ENCODE measurements at regions not wholly inside any gene's neighbourhood (a gene's known extent, or its start where the extent isn't known, plus 50 kb on each side); places are given as distances from the start of the nearest gene placed in this dataset.

DNA sequence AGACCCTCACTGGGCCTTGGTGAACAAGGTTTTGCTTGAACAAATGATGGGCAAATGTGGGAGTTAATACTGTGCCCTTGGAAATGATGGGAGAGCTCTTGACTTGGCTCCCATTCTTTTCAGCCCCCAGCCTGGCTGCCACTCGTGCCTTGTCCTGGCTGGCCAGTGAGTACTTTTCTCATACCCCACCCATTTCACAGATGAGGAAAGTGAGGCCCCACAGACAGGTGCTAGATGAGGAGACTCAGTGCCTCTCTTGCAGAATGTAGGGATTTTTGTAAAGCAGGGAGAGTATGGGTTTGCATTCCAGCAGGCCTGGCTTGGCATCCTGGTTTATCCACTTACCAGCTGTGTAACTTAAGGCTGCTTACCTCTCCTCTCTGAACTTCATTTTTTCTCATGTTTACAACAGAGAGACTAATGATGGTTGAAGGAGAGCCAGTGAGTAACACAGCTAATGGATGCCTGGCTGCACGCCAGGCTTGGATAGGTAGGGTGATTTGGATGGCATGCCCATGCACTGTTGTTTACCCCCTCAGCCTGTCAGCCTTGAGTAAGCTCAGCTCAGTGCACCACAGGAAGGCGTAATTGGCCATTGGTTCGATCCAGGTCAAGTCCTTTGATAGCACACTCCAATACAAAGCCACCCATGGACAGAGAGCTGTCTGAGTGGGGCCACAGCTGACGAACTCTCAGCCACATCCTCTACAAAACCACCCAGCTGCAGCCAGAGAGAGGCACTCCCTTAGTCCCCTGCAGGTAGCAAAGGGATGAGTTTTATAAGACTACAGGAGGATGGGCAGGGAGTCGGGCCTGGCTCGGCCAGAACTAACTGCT lies 436.8 kb downstream of the RPS24 start:
- Histone ChIP-seq H3K4me3 (no peak overlapping the region), H3K9me3 (no peaks in the 10 kb centered on the region), H3K27ac (no peak overlapping the region), H3K27me3 (no peaks in the 10 kb centered on the region), H3K36me3 (no peaks in the 10 kb centered on the region), H3K4me1 (no peaks in the 10 kb centered on the region)
- no peak for DNase-seq (ENCODE audit: low spot score in 2 of 2)
- 89% methylated on average over 7 of the region's 7 CpGs for WGBS
- TF ChIP-seq POLR2A (IDR thresholded peaks at IDR 0.05) (no peak), EP300 (IDR thresholded peaks at IDR 0.05) (no peak), POLR2AphosphoS5 (IDR thresholded peaks at IDR 0.05) (no peak)
- TF ChIP-seq, protein P1, sequence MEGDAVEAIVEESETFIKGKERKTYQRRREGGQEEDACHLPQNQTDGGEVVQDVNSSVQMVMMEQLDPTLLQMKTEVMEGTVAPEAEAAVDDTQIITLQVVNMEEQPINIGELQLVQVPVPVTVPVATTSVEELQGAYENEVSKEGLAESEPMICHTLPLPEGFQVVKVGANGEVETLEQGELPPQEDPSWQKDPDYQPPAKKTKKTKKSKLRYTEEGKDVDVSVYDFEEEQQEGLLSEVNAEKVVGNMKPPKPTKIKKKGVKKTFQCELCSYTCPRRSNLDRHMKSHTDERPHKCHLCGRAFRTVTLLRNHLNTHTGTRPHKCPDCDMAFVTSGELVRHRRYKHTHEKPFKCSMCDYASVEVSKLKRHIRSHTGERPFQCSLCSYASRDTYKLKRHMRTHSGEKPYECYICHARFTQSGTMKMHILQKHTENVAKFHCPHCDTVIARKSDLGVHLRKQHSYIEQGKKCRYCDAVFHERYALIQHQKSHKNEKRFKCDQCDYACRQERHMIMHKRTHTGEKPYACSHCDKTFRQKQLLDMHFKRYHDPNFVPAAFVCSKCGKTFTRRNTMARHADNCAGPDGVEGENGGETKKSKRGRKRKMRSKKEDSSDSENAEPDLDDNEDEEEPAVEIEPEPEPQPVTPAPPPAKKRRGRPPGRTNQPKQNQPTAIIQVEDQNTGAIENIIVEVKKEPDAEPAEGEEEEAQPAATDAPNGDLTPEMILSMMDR (IDR thresholded peaks at IDR 0.05) = no peak

DNA sequence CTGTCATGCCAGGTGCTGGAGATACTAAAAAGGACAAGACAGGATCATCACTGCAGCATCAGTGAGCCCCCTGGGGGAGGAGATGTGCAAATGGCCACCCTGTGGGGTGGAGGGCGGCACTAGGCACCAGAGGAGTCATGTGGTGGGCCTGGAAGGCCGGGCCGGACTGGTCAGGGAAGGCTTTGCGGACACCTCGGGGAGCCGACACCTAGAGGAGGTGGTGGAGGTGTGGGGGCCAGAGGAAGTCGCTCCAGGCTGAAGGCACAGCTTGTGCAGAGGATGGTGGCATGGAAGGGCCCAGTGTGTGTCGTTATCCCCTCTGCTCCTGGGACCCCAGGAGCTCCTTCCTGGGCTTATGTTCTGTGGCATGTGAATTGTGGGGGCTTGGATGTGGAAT lies 437.7 kb downstream of the RPS24 start:
- no peaks in the 10 kb centered on the region for H3K9me3 ChIP-seq
- H3K4me3 ChIP-seq = no peak overlapping the region
- no peaks in the 10 kb centered on the region for H3K4me1 ChIP-seq
- TF ChIP-seq EP300 (IDR thresholded peaks at IDR 0.05) = no peak
- WGBS = 89% methylated on average over 8 of the region's 8 CpGs
- H3K36me3 ChIP-seq = no peaks in the 10 kb centered on the region
- no peaks in the 10 kb centered on the region for H3K27me3 ChIP-seq
- DNase-seq (ENCODE audit: low spot score in 2 of 2) = no peak
- H3K27ac ChIP-seq = no peak overlapping the region

DNA sequence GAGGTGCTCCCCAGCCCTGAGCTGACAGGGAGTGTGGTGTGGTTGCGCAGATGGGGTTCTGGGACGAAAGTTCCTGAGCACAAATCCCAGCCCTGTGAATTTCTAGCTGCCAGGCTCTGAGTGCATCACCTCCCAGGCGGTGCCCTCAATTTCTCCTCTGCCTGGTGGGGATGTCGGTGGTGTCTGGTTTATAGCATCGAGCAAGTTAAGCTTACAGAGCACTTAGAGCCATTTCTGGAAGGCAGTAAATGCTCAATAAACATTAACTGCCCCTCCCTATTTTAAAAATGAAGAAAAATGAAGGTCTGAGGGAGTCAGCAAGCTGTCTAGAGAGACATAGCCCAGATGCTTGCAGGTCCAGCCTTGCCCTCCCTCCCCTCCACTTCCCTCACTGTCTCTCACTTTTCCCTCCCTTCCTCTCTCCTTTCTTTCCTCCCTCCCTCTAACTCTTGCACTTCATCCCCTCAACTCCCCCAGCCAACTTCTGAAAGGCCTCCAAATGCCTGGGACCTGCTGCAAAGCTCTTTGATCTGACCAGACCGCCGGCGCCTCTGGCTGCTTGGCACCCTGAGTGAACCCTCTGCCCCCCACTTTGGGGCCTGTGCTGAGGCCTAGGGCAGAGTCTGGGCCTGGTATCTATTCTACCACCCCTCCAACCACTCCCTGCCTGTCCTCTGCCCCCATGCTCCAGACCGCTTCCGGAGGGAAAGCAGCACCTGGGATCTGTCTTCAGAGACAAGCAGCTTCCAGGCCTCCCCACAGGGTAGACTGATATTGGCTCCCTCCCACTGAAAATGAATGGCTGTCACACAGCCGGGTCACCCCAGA lies 438.3 kb downstream of the RPS24 start:
- Histone ChIP-seq H3K27me3 (no peaks in the 10 kb centered on the region), H3K27ac (no peak overlapping the region), H3K4me3 (no peak overlapping the region), H3K36me3 (no peaks in the 10 kb centered on the region), H3K9me3 (no peaks in the 10 kb centered on the region), H3K4me1 (no peaks in the 10 kb centered on the region)
- WGBS = 91% methylated on average over 8 of the region's 11 CpGs
- TF ChIP-seq POLR2A (IDR thresholded peaks at IDR 0.05) (no peak), POLR2AphosphoS5 (IDR thresholded peaks at IDR 0.05) (no peak), EP300 (IDR thresholded peaks at IDR 0.05) (no peak)
- TF ChIP-seq, protein P1 (IDR thresholded peaks at IDR 0.05) = no peak
- no peak for DNase-seq (ENCODE audit: low spot score in 2 of 2)

DNA sequence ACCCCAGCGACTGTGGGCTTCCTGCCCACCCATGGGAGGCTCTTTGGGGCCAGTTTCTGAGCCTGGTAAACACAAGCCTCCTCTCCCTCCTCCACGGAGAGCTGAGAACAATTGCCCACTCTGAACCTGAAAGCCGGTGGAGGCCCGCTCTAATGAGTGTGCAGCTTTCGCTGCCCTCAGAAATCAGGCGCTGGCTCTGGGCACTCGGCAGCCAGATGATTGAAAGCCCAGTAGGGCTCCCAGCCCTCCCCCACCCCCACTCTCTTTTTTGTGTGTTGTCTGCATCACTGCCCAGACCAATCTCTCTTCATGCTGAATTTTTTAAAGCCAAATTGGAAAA lies 438.9 kb downstream of the RPS24 start:
- no peak for DNase-seq (ENCODE audit: low spot score in 2 of 2)
- TF ChIP-seq EP300 (IDR thresholded peaks at IDR 0.05) = no peak
- TF ChIP-seq, protein P1 (IDR thresholded peaks at IDR 0.05) = no peak
- no peak for TF ChIP-seq POLR2AphosphoS5 (IDR thresholded peaks at IDR 0.05)
- no peaks in the 10 kb centered on the region for H3K36me3 ChIP-seq
- H3K4me3 ChIP-seq = no peak overlapping the region
- H3K27ac ChIP-seq = no peak overlapping the region
- 89% methylated on average over 7 of the region's 7 CpGs for WGBS
- no peaks in the 10 kb centered on the region for H3K9me3 ChIP-seq
- H3K27me3 ChIP-seq = peaks cover 2% of the 10 kb centered on the region
- no peaks in the 10 kb centered on the region for H3K4me1 ChIP-seq

DNA sequence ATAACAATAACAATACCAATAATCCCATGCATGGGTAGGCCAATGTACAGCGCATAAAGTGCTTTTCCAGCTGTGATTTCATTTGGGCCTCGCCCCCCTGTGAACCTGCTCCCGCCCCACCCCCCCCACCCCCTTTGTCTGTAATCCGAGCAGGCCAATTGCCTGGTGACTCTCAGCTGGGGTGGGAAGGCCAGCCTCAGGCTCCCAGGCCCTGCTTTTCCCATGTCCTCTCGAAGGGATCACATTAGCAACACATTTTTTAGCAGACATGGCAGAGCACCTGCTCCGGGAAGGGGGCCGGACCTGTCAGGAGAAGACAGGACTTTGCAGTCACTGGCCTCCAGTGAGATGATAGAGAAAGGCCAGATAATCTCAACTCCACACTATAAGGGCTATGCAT lies 439.3 kb downstream of the RPS24 start:
- H3K27me3 ChIP-seq = peaks cover 6% of the 10 kb centered on the region
- H3K4me1 ChIP-seq = no peaks in the 10 kb centered on the region
- no peaks in the 10 kb centered on the region for H3K36me3 ChIP-seq
- TF ChIP-seq, protein P1 (IDR thresholded peaks at IDR 0.05) = no peak
- no peak for TF ChIP-seq POLR2A (IDR thresholded peaks at IDR 0.05)
- DNase-seq (ENCODE audit: low spot score in 2 of 2) = no peak
- H3K4me3 ChIP-seq = no peak overlapping the region
- no peaks in the 10 kb centered on the region for H3K9me3 ChIP-seq
- 83% methylated on average over 7 of the region's 7 CpGs for WGBS
- H3K27ac ChIP-seq = no peak overlapping the region

Data from suprapubic skin (tissue), 4 donors.